HepG2 (cell line): ENCODE measurements at regions not wholly inside any gene's neighbourhood (a gene's known extent, or its start where the extent isn't known, plus 50 kb on each side); places are given as distances from the start of the nearest gene placed in this dataset.

Experiments used
- ATAC-seq: fragments of 200-7000 bp; cut with Tn5 transposase; 3 replicates; pipeline ENCODE4 v1.9.1; 2020; ENCODE audit warnings: mild to moderate bottlenecking, moderate library complexity
- BruUV-seq: library from RNA; stranded (reverse); fragments of 400-500 nt; replicated peaks from 2 replicates; lab custom pipeline; 2021; lab: Mats Ljungman, UMichigan
- CTCF ChIA-PET: fragments of 300-600 bp; formaldehyde crosslinking; extraction: SDS; loops from one replicate; lab custom pipeline; 2021; ENCODE audit warnings: low total read pairs, inconsistent platforms, low intra/inter-chr PET ratio; lab: Yijun Ruan, JAX
- POLR2A ChIA-PET: fragments of 350-600 bp; sonication (Branson Sonifier 250); formaldehyde crosslinking; loops from one replicate; lab custom pipeline; 2020; ENCODE audit warnings: antibody characterized with exemption, inconsistent platforms; lab: Yijun Ruan, JAX
- DNase-seq: peaks from one replicate; pipeline ENCODE4 v3.0.0-alpha.2; 2015; ENCODE audit warnings: low spot score
- FAIRE-seq: peaks from 3 replicates; lab custom pipeline; 2011; peaks lifted over from hg19 to GRCh38; lab: Jason Lieb, UNC
- H2AFZ ChIP-seq: one replicate; pipeline ENCODE4 v1.6.1; 2011; ENCODE audit warnings: low read length, inconsistent platforms
- H3K27ac ChIP-seq: fragments of 300-600 bp; 3 replicates; pipeline ENCODE4 v1.8.0; 2011; ENCODE audit warnings: mixed run types, mild to moderate bottlenecking, mixed read lengths, low read length, inconsistent platforms; ENCODE audit not compliant: insufficient read depth; ENCODE audit errors: extremely low read length
- H3K27me3 ChIP-seq, 2 experiments: fragments of 200-600 bp in 1 of 2; 2 replicates in 1 of 2; 3 replicates in 1 of 2; pipeline versions ENCODE4 v1.6.0 to v1.8.0; 2011; ENCODE audit warnings: low read length in 2 of 2, mild to moderate bottlenecking in 2 of 2, moderate library complexity in 2 of 2, inconsistent platforms in 1 of 2; ENCODE audit not compliant: insufficient read depth in 2 of 2, control insufficient read depth in 1 of 2
- H3K36me3 ChIP-seq, 2 experiments: fragments of 200-600 bp in 1 of 2; replicated peaks in 1 of 2; 2 replicates in 1 of 2; 3 replicates in 1 of 2; pipeline versions ENCODE4 v1.5.1 to v1.8.0; 2011; ENCODE audit warnings: low read length in 2 of 2, inconsistent platforms in 1 of 2; ENCODE audit not compliant: insufficient read depth in 2 of 2, control insufficient read depth in 1 of 2
- H3K4me1 ChIP-seq: 2 replicates; pipeline ENCODE4 v1.5.1; 2012; ENCODE audit warnings: low read length, inconsistent platforms; ENCODE audit not compliant: insufficient read depth
- H3K4me2 ChIP-seq: 2 replicates; pipeline ENCODE4 v1.6.0; 2011; ENCODE audit warnings: low read depth, low read length, inconsistent platforms
- H3K4me3 ChIP-seq, 3 experiments: fragments of 200-600 bp in 1 of 3; sonication (generic), shearing (Covaris generic) in 1 of 3; replicated peaks in 1 of 3; 2 replicates each; pipeline ENCODE4 v1.5.1; 2011 to 2016; ENCODE audit warnings: low read length in 3 of 3, inconsistent platforms in 2 of 3, low read depth in 2 of 3, mild to moderate bottlenecking in 2 of 3, control low read depth in 1 of 3, mixed read lengths in 1 of 3; ENCODE audit not compliant: insufficient read depth in 1 of 3
- H3K79me2 ChIP-seq: one replicate; pipeline ENCODE4 v1.6.1; 2011; ENCODE audit warnings: low read length, inconsistent platforms; ENCODE audit not compliant: insufficient read depth
- H3K9ac ChIP-seq: 2 replicates; pipeline ENCODE4 v1.6.0; 2011; ENCODE audit warnings: mild to moderate bottlenecking, low read depth, low read length, inconsistent platforms; ENCODE audit not compliant: insufficient read depth
- H3K9me3 ChIP-seq: 2 replicates; pipeline ENCODE4 v1.5.1; 2012; ENCODE audit warnings: mild to moderate bottlenecking, low read length
- H4K20me1 ChIP-seq: 2 replicates; pipeline ENCODE4 v1.6.0; 2011; ENCODE audit warnings: inconsistent platforms, mild to moderate bottlenecking, low read length, moderate library complexity; ENCODE audit not compliant: insufficient read depth
- IRF9 ChIP-seq: sonication (generic); formaldehyde crosslinking; IDR thresholded peaks from 2 replicates; pipeline ENCODE4 v1.8.0; 2022; ENCODE audit warnings: missing genetic modification reagents, mild to moderate bottlenecking, borderline replicate concordance
- MAFF ChIP-seq: IDR thresholded peaks from 2 replicates; pipeline ENCODE4 v1.6.1; 2011; ENCODE audit warnings: low read depth, low read length, improper control_type of control experiment
- NR2C2 ChIP-seq: sonication (generic); formaldehyde crosslinking; IDR thresholded peaks from 2 replicates; pipeline ENCODE4 v1.4.0; 2020; ENCODE audit warnings: missing genetic modification reagents, mild to moderate bottlenecking, moderate library complexity, borderline replicate concordance
- PAXIP1 ChIP-seq: sonication (generic); formaldehyde crosslinking; conservative IDR thresholded peaks from 2 replicates; pipeline ENCODE4 v1.4.0; 2020; ENCODE audit warnings: mild to moderate bottlenecking, missing genetic modification reagents, moderate library complexity
- SAFB2 ChIP-seq: sonication (generic); formaldehyde crosslinking; IDR thresholded peaks from 2 replicates; pipeline ENCODE4 v1.5.1; 2020; ENCODE audit warnings: missing genetic modification reagents, low read depth, mild to moderate bottlenecking, borderline replicate concordance
- WIZ ChIP-seq: sonication (generic); formaldehyde crosslinking; IDR thresholded peaks from 2 replicates; pipeline ENCODE4 v1.5.1; 2020; ENCODE audit warnings: mild to moderate bottlenecking, missing genetic modification reagents
- WGBS: methylation state at CpG from one replicate; pipeline ENCODE4 v1.1.6; 2017; ENCODE audit warnings: low lambda C conversion rate; 5-methylcytosine and 5-hydroxymethylcytosine counted together
- in situ Hi-C: cut with HindIII; loops from 2 replicates; pipeline ENCODE4 v1.10.0; 2017; ENCODE audit warnings: low pct_unique_long_range_greater_than_20kb; ENCODE audit not compliant: extremely low pct_ligation_motif_present
- intact Hi-C: fragments of 100-400 bp; cut with micrococcal nuclease; formaldehyde crosslinking; loops from one replicate; pipeline ENCODE4 v1.10.0; 2022; ENCODE audit not compliant: unreplicated experiment

GRCh38 chr15:20369500-20369899 is 172.1 kb downstream of the GOLGA6L6 start:
- in situ Hi-C loops, result no loop called here

GRCh38 chr15:20368974-20369373 is 172.6 kb downstream of the GOLGA6L6 start:
- no peak overlapping the region for H2AFZ ChIP-seq
- no peak for ATAC-seq
- H3K27ac ChIP-seq, result no peak overlapping the region
- no peak overlapping the region for H3K4me2 ChIP-seq
- TF ChIP-seq IRF9 (CRISPR knock-in tag), result no peak
- TF ChIP-seq WIZ (CRISPR knock-in tag), result no peak
- TF ChIP-seq PAXIP1 (CRISPR knock-in tag), result no peak
- TF ChIP-seq NR2C2 (CRISPR knock-in tag), result no peak
- no peak overlapping the region for H3K4me3 ChIP-seq
- H3K9me3 ChIP-seq, result no peaks in the 10 kb centered on the region
- 1% methylated on average over 1 of the region's 1 CpG for WGBS
- H3K79me2 ChIP-seq, result no peaks in the 10 kb centered on the region
- H4K20me1 ChIP-seq, result no peaks in the 10 kb centered on the region
- intact Hi-C loops (no loop called here), in situ Hi-C loops (no loop called here)
- ChIA-PET POLR2A (no interaction called here), CTCF (no interaction called here)
- H3K9ac ChIP-seq, result no peak overlapping the region
- no TSS peak for BruUV-seq
- no peaks in the 10 kb centered on the region for H3K4me1 ChIP-seq
- DNase-seq, result no peak
- H3K27me3 ChIP-seq, result no peaks in the 10 kb centered on the region
- FAIRE-seq, result no peak
- H3K36me3 ChIP-seq, result no peaks in the 10 kb centered on the region

More at GRCh38 chr15:20369500-20369899, 172.1 kb downstream of the GOLGA6L6 start:
- CTCF ChIA-PET, result no interaction called here
- H3K9me3 ChIP-seq, result no peaks in the 10 kb centered on the region
- H3K4me3 ChIP-seq, result no peak overlapping the region
- BruUV-seq, result no TSS peak
- H3K36me3 ChIP-seq, result no peaks in the 10 kb centered on the region
- no peak for TF ChIP-seq SAFB2 (CRISPR knock-in tag)
- 0 out of 2 replicates have a peak, but pooled peaks have one; percentile 11 for TF ChIP-seq MAFF
- H3K79me2 ChIP-seq, result no peaks in the 10 kb centered on the region
- no peaks in the 10 kb centered on the region for H3K4me1 ChIP-seq
- no peak overlapping the region for H3K4me2 ChIP-seq
- no peak for ATAC-seq
- POLR2A ChIA-PET, result no interaction called here
- H3K27me3 ChIP-seq, result no peaks in the 10 kb centered on the region
- no peaks in the 10 kb centered on the region for H4K20me1 ChIP-seq
- H3K9ac ChIP-seq, result no peak overlapping the region
- 8% methylated on average over 3 of the region's 3 CpGs for WGBS
- no peak overlapping the region for H3K27ac ChIP-seq
- intact Hi-C loops, result no loop called here
- DNase-seq, result no peak
- no peak for FAIRE-seq
- H2AFZ ChIP-seq, result no peak overlapping the region
